ENCODE measurements at regions not wholly inside any gene's neighbourhood (a gene's known extent, or its start where the extent isn't known, plus 50 kb on each side); places are given as distances from the start of the nearest gene placed in this dataset.

GRCh38 chr22:48602805-48603518, 1224.7 kb downstream of the BRD1 start:
- no peaks in the 10 kb centered on the region for H3K27me3 ChIP-seq
- no peaks in the 10 kb centered on the region for H3K36me3 ChIP-seq
- DNase-seq (ENCODE audit: low spot score) = no peak
- peaks cover 0 to 7% of the 10 kb centered on the region in 2 donors for H3K9me3 ChIP-seq
- no peak for TF ChIP-seq CTCF (IDR thresholded peaks at IDR 0.05)
- no peak overlapping the region for H3K4me3 ChIP-seq
- no peaks in the 10 kb centered on the region for H3K4me1 ChIP-seq
- H3K27ac ChIP-seq = no peak overlapping the region

- H3K4me1 ChIP-seq = no peaks in the 10 kb centered on the region
- no peak for TF ChIP-seq CTCF (IDR thresholded peaks at IDR 0.05)
- DNase-seq (ENCODE audit: low spot score) = no peak
- H3K9me3 ChIP-seq = peaks cover 0 to 7% of the 10 kb centered on the region in 2 donors
- H3K27me3 ChIP-seq = no peaks in the 10 kb centered on the region
- no peaks in the 10 kb centered on the region for H3K36me3 ChIP-seq
- H3K27ac ChIP-seq = no peak overlapping the region
- no peak overlapping the region for H3K4me3 ChIP-seq
Measured at GRCh38 chr22:48600681-48601080, 1227.0 kb downstream of the BRD1 start.

GRCh38 chr22:48600171-48600570, 1227.5 kb downstream of the BRD1 start:
- H3K27ac ChIP-seq = no peak overlapping the region
- H3K36me3 ChIP-seq = no peaks in the 10 kb centered on the region
- H3K27me3 ChIP-seq = no peaks in the 10 kb centered on the region

GRCh38 chr22:48599346-48599745, 1228.3 kb downstream of the BRD1 start:
- Histone ChIP-seq H3K9me3 (peaks cover 0 to 7% of the 10 kb centered on the region in 2 donors), H3K27ac (no peak overlapping the region), H3K4me3 (no peak overlapping the region), H3K4me1 (no peaks in the 10 kb centered on the region), H3K36me3 (no peaks in the 10 kb centered on the region), H3K27me3 (no peaks in the 10 kb centered on the region)
- DNase-seq (ENCODE audit: low spot score) = no peak
- TF ChIP-seq CTCF (IDR thresholded peaks at IDR 0.05) = no peak

More at GRCh38 chr22:48600171-48600570, 1227.5 kb downstream of the BRD1 start:
- no peak for DNase-seq (ENCODE audit: low spot score)
- Histone ChIP-seq H3K9me3 (peaks cover 0 to 7% of the 10 kb centered on the region in 2 donors), H3K4me1 (no peaks in the 10 kb centered on the region), H3K4me3 (no peak overlapping the region)
- no peak for TF ChIP-seq CTCF (IDR thresholded peaks at IDR 0.05)

GRCh38 chr22:48596111-48596850, 1231.4 kb downstream of the BRD1 start:
- DNase-seq (ENCODE audit: low spot score) = no peak
- H3K27me3 ChIP-seq = no peaks in the 10 kb centered on the region

More at GRCh38 chr22:48596111-48596850, 1231.4 kb downstream of the BRD1 start:
- H3K36me3 ChIP-seq = no peaks in the 10 kb centered on the region
- TF ChIP-seq CTCF (IDR thresholded peaks at IDR 0.05) = no peak
- peaks cover 0 to 7% of the 10 kb centered on the region in 2 donors for H3K9me3 ChIP-seq
- no peaks in the 10 kb centered on the region for H3K4me1 ChIP-seq
- H3K4me3 ChIP-seq = no peak overlapping the region
- no peak overlapping the region for H3K27ac ChIP-seq

Measured in right atrium auricular region (tissue), 2 donors.